Calu3 (cell line): ENCODE measurements at regions not wholly inside any gene's neighbourhood (a gene's known extent, or its start where the extent isn't known, plus 50 kb on each side); places are given as distances from the start of the nearest gene placed in this dataset.
A peak's percentile ranks its signal among the peaks of the same experiment; 100 is the strongest.
"Not testable (repeated sequence)": the region's sequence is repeated elsewhere in the genome, so short reads cannot be mapped to it uniquely, and the experiment has no call there.

Experiments
- BruUV-seq: library from RNA; stranded (reverse); fragments of 400-500 nt; replicated peaks from 2 replicates; lab custom pipeline; 2021; lab: Mats Ljungman, UMichigan
- CTCF ChIA-PET: fragments of 300-600 bp; sonication (Branson Sonifier 250); formaldehyde crosslinking; loops from one replicate; lab custom pipeline; 2022; ENCODE audit warnings: antibody characterized with exemption; lab: Charles Lee
- DNase-seq: peaks from one replicate; pipeline ENCODE4 v3.0.0; 2022
- H3K27ac Mint-ChIP-seq: one replicate; pipeline ENCODE4 v1.8.0; 2022; ENCODE audit warnings: mixed read lengths; ENCODE audit not compliant: unreplicated experiment
- H3K27me3 Mint-ChIP-seq: one replicate; pipeline ENCODE4 v1.8.0; 2022; ENCODE audit warnings: mixed read lengths; ENCODE audit not compliant: unreplicated experiment
- H3K36me3 Mint-ChIP-seq: one replicate; pipeline ENCODE4 v1.8.0; 2022; ENCODE audit warnings: mild to moderate bottlenecking, moderate library complexity, mixed read lengths; ENCODE audit not compliant: insufficient read depth, unreplicated experiment
- H3K4me1 Mint-ChIP-seq: one replicate; pipeline ENCODE4 v1.8.0; 2022; ENCODE audit warnings: mild to moderate bottlenecking, low read depth, mixed read lengths; ENCODE audit not compliant: unreplicated experiment
- H3K4me3 Mint-ChIP-seq: one replicate; pipeline ENCODE4 v1.8.0; 2022; ENCODE audit warnings: mild to moderate bottlenecking, low read depth, moderate library complexity, mixed read lengths; ENCODE audit not compliant: unreplicated experiment
- H3K9me3 Mint-ChIP-seq: one replicate; pipeline ENCODE4 v1.8.0; 2022; ENCODE audit warnings: low read depth, mixed read lengths; ENCODE audit not compliant: unreplicated experiment
- intact Hi-C: fragments of 100-400 bp; cut with micrococcal nuclease; formaldehyde crosslinking; loops from one replicate; pipeline ENCODE4 v1.10.0; 2022; ENCODE audit not compliant: unreplicated experiment
- TF ChIP-seq, protein P1 (sequence below): fragments of 200-600 bp; IDR thresholded peaks from one replicate; pipeline ENCODE4 v1.8.0; 2022; ENCODE audit warnings: antibody characterized with exemption; ENCODE audit not compliant: unreplicated experiment

DNA sequence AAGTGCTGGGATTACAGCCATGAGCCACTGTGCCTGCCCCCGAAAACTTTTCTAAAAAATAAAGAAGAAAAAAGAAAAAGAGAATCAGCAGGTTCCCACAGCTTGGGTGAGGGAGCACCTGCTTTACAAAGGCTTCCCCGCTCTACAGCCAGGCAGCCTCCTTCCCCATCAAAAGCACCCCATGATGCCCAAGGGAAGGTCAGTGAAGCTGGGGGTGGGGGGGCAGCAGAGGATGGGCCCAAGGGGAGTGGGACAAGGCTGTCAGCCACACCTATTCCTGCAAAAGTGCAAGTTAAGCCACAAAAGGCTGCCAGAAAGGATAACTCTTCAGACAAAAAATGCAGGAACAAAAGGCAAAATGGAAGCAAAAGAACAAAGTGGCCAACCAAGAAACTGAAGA is 72.5 kb downstream of the FAM50B start:
- TF ChIP-seq, protein P1, sequence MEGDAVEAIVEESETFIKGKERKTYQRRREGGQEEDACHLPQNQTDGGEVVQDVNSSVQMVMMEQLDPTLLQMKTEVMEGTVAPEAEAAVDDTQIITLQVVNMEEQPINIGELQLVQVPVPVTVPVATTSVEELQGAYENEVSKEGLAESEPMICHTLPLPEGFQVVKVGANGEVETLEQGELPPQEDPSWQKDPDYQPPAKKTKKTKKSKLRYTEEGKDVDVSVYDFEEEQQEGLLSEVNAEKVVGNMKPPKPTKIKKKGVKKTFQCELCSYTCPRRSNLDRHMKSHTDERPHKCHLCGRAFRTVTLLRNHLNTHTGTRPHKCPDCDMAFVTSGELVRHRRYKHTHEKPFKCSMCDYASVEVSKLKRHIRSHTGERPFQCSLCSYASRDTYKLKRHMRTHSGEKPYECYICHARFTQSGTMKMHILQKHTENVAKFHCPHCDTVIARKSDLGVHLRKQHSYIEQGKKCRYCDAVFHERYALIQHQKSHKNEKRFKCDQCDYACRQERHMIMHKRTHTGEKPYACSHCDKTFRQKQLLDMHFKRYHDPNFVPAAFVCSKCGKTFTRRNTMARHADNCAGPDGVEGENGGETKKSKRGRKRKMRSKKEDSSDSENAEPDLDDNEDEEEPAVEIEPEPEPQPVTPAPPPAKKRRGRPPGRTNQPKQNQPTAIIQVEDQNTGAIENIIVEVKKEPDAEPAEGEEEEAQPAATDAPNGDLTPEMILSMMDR: no peak
- intact Hi-C loops: no loop called here
- Mint-ChIP-seq H3K27ac (no peak overlapping the region), H3K9me3 (no peaks in the 10 kb centered on the region), H3K4me1 (peaks cover 16% of the 10 kb centered on the region), H3K27me3 (no peaks in the 10 kb centered on the region), H3K4me3 (no peak overlapping the region), H3K36me3 (no peaks in the 10 kb centered on the region)
- CTCF ChIA-PET: no interaction called here
- DNase-seq: no peak
- BruUV-seq: no TSS peak

DNA sequence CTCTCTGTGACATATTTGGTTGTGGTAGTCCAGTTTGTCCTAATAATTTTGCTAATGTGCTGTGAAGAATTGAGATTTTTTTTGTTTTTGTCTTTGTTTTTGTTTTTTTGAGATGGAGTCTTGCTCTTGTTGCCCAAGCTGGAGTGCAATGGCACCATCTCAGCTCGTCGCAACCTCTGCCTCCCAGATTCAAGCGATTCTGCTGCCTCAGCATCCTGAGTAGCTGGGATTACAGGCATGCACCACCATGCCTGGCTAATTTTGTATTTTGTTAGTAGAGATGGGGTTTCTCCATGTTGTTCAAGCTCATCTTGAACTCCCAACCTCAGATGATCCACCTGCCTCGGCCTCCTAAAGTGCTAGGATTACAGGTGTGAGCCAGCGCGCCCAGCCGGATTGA is 73.4 kb downstream of the FAM50B start:
- H3K36me3 Mint-ChIP-seq, H3K9me3 Mint-ChIP-seq, BruUV-seq, H3K4me3 Mint-ChIP-seq, H3K27me3 Mint-ChIP-seq, DNase-seq, H3K27ac Mint-ChIP-seq, intact Hi-C loops: not testable (repeated sequence)
- peaks cover 16% of the 10 kb centered on the region for H3K4me1 Mint-ChIP-seq
- CTCF ChIA-PET: interaction anchor here (0.8 kb wide), 1 partner anchor 10 kb away, joined by 4 read pairs; no protein-coding TSS in a partner anchor

DNA sequence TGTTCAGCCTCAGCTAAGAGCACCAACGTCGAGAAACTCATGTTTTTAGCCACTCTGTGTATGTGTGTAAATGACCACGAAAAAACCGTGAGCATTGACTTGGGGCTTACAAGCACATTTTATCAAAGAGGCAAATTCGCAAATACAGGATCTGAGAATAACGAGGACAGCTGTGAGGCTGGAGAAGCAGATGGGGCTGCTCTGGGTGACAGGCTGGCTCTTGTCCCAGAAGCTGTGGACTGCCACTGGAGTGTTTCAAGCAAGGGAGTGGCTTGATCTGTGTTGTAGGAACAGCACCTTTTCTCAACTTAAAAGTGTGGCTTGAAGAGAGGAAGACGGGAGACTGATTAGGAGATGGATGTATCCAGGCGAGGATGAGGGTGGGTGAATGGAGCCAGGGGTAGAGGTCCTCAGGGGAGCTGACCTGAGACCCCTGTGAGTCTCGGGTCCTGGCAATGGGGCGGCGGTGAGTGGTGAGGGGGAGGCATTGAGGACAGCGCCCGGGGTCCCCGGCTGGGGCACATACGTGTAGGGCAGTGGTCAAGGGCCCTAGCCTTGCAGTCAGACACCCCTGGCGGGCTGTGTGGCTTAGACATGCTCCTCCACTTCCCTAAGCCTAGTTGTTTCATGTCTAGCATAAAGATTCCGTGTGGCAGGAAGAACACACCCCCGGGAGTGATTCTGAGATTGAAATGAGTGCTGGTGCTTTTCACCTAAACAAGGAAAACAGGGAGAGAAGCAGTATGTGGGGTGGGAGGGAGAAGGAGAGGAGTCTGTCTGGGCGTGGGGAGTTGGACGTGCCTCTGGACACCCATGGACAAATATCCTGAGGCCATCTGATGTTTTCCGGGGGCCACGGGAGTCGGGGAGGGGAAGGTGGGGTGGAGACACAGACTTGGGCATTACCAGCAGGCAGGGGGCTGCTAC is 76.3 kb downstream of the FAM50B start:
- intact Hi-C loops, BruUV-seq, H3K36me3 Mint-ChIP-seq, DNase-seq, H3K27me3 Mint-ChIP-seq, H3K9me3 Mint-ChIP-seq, H3K4me3 Mint-ChIP-seq, CTCF ChIA-PET: not testable (repeated sequence)
- peaks cover 16% of the 10 kb centered on the region for H3K4me1 Mint-ChIP-seq
- H3K27ac Mint-ChIP-seq: peak overlapping the region; percentile 6

DNA sequence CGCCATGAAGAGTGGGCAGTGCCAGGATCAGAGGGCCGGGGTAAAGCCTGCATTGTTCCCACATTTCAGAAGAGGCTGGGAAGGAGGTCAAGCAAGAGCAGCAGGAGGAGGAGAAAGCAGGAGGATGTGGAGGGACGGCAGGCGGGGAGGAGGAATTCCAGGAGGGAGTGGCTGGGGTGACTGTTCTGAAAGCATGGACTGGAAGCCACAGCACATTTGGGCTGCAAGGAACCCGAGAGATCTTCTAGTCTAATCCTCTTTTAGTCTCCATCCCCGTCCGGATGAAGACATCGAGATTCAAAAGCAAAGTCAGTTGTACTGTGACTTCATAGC is 76.9 kb downstream of the FAM50B start:
- no peak for DNase-seq
- no TSS peak for BruUV-seq
- intact Hi-C loops: no loop called here
- peaks cover 16% of the 10 kb centered on the region for H3K4me1 Mint-ChIP-seq
- TF ChIP-seq, protein P1: no peak
- no peak overlapping the region for H3K4me3 Mint-ChIP-seq
- CTCF ChIA-PET: no interaction called here
- H3K9me3 Mint-ChIP-seq: no peaks in the 10 kb centered on the region
- no peaks in the 10 kb centered on the region for H3K36me3 Mint-ChIP-seq
- no peaks in the 10 kb centered on the region for H3K27me3 Mint-ChIP-seq
- H3K27ac Mint-ChIP-seq: no peak overlapping the region

DNA sequence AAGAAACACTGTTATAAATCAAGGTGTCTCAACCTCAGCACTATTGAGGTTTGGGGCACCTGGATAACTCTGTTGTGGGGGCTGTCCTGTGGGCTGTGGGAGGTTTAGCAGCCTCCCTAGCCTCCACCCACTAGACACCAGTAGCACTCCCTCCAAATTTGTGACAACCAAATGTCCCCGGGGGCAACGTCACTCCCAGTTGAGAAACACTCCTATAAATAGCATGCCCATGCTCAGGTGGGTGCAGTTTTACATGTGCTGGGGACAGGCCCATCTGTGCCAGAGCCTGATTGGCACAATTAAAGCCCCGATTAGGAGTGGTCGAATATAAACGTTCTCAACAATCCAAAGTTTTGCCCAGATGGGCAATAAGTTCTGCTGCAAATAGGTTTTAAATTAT is 78.9 kb downstream of the FAM50B start:
- Mint-ChIP-seq H3K27ac (no peak overlapping the region), H3K4me1 (peaks cover 16% of the 10 kb centered on the region), H3K9me3 (no peaks in the 10 kb centered on the region), H3K4me3 (no peak overlapping the region), H3K36me3 (no peaks in the 10 kb centered on the region), H3K27me3 (no peaks in the 10 kb centered on the region)
- CTCF ChIA-PET: no interaction called here
- intact Hi-C loops: no loop called here
- TF ChIP-seq, protein P1: no peak
- no peak for DNase-seq
- BruUV-seq: no TSS peak
